NCI-H748 (cell line): ENCODE measurements at regions not wholly inside any gene's neighbourhood (a gene's known extent, or its start where the extent isn't known, plus 50 kb on each side); places are given as distances from the start of the nearest gene placed in this dataset.
A peak's percentile ranks its signal among the peaks of the same experiment; 100 is the strongest.

Experiments
- DNase-seq: peaks from one replicate; lab custom pipeline; 2025; ENCODE audit not compliant: unreplicated experiment; lab: John Stamatoyannopoulos, UW

DNA sequence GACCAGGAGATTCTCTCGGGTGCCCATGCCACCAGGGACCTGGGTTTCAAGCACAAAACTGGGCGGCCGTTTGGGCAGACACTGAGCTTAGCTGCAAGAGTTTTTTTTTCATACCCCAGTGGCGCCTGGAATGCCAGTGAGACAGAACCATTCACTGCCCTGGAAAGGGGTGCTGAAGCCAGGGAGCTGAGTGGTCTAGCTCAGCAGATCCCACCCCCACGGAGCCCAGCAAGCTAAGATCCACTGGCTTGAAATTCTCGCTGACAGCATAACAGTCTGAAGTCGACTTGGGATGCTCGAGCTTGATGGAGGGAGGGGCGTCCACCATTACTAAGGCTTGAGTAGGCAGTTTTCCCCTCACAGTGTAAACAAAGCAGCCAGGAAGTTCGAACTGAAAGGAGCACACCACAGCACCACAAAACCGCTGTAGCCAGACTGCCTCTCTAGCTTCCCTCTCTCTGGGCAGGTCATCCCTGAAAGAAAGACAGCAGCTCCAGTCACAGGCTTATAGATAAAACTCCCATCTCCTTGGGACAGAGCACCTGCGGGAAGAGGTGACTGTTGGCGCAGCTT lies 157.7 kb downstream of the GIPC2 start:
- peak; percentile 44 for DNase-seq

GRCh38 chr1:78210175-78210574 lies 164.4 kb downstream of the GIPC2 start:
- no peak for DNase-seq

- no peak for DNase-seq
Observed at GRCh38 chr1:78211483-78212092, 165.8 kb downstream of the GIPC2 start.

DNA sequence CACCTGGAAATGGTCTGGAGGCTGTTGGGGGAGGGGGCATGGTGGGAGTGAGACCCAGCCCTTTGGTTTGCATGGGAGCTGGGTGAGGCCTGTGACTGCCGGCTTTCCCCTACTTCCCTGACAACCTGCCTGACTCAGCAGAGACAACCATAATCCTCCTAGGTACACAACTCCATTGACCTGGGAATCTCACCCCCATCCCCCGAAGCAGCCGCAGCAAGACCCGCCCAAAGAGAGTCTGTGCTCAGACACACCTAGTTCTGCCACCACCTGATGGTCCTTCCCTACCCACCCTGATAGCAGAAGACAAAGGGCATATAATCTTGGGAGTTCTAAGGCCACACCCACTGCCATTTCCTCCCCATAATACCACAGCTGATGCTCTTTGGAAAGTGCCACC lies 168.6 kb downstream of the GIPC2 start:
- DNase-seq, result no peak

DNA sequence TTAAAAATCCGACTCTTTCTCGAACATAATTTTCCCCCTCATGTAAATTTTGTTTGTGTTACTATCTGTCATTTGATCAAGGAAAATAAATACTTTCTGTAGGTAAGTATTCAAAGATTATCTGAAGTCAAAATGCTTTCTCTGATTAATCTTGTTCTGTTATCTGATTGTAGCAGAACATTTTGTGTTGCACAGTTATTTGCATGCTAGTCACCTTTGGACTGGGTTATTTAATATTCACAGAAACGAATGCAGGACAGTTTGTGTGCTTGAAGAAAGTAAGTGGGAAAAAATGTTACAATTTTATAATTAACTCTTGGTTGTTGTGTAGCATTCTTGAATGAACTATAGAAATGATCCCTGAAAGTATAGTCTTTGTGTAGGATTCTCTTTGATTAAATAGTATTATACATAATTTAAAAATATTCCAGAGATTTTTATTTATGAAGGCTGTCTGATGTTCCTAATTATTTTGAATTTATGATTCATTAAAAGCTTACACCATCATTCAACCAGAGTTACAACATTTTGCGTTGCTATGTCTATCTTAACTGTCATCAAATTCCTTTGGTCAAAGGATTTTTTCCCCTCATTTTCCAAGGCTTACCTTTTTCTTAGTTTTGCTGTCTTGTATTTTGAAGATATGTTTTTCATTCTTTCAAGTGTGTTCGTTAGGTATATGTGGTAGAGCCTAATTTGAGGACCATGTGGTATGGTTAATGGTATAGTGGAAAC lies 176.6 kb downstream of the GIPC2 start:
- no peak for DNase-seq

DNA sequence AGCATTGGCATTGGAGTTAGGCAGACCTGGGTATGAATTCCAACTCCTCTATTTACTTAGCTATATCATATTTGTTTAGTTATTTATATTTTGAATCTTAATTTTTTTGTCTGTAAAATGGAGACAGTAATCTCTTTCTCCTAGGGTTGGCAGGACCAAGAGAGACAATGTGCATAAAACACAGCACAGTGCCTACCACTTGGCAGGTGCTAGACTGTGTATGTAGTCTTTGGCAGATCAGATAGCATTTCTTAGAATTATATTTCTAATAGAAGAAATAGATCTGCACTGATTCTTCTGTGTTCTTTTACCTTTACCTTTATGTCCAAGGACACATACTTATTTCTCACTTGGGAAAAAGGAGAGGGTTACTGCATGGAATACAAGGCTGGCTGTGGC lies 177.2 kb downstream of the GIPC2 start:
- no peak for DNase-seq

DNA sequence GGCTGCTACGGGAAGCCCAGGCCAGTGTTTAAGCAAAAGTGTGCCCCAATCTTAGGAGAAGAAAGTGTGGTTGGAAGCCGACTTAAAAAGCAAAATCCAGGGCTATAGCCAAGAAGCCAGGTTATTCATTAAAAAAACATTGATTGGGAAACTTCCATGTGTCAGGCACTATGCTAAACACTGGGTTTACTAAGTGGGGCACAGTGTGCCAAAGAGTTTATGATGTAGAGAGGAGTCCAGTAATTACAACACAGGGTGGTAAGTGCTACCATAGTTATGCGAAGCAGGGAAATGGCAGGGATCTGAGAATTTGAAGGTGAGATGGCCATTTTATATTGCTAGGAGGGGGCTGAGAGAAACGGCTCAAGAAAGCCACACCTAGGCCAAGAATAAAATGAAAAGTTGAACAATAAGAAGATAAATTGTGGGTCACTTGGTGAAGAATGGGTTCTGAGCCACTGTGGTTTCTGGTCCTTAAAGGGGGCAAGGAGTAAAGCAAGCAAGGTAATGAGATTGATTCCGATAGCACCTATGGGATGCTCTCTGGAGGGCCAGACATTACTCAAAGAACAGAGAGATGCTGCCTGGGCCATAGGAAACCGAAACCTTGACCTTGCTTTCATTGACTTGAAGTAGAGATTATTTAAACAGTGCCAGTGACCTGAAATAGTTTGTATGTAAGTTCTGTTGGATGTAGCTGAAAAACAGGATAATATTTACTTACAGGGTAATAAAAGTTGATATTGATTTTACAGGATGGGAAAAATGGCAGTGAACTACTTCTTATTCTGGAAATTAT lies 177.8 kb downstream of the GIPC2 start:
- no peak for DNase-seq

GRCh38 chr1:78224246-78224785 lies 178.6 kb downstream of the GIPC2 start:
- DNase-seq, result no peak

GRCh38 chr1:78224861-78225552 lies 179.2 kb downstream of the GIPC2 start:
- no peak for DNase-seq

GRCh38 chr1:78226784-78227183 lies 181.0 kb downstream of the GIPC2 start:
- DNase-seq, result no peak

DNA sequence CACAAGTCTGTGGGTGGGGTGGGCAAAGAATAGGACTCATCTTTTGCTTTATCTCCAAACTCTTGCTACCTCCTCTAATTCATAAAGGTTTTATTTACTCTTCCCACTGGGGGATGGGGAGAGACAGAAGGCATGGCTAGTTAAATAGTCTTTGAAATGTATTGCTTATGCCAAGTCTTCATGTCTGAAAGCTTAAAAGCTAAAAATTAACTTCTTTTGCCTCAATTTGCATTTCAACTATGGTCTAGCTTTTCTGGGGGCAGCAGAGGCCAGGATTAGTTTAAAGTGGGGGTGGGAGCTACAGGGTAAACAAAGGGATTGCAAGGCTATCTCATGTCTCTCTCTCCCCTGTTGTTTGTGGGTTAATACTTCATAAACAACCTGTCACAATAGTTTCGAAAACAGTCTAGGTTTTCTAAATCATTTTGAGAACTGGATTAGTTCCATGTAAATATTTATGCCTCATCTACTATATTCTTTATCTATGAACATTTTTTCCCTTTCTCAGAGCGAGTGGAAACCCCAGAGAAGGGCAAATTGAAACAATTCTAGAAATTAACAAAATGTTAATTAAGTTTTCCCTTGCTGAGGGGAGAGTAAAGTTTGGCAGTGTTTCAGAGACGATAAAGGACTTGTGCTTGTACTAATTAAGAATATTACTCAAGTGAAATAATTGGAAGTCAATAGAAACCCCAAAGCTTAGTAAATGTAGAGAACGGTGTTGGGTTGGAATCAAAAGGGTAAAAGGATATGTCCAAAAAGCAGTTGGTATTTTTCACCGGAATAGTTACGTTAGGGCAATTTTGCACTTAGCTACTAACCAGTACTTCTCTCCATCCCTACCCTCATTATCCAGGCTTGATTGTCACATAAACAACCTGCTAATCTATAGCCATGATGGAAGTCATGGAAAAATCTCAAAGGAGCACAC lies 182.2 kb downstream of the GIPC2 start:
- DNase-seq, result no peak

GRCh38 chr1:78229344-78229743 lies 183.6 kb downstream of the GIPC2 start:
- DNase-seq, result no peak

GRCh38 chr1:78231477-78231876 lies 185.7 kb downstream of the GIPC2 start:
- DNase-seq, result no peak

DNA sequence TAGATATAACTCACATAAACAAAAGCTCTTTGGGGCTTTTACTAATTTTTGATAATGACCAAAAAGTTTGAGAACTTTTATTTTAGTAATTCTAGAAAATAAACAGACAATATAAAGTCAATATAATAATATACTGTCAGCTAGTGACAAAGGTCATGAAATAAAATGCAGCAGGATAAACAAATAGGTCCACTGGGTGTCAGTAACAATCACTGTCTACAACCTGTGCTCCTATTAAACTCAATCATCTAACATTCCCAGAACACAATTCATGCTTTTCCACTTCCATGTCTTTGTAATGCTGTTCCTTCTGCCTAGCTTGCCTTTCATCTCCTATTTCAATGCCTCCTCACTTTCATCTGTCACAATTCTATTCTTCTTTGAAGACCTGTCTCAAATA lies 186.1 kb downstream of the GIPC2 start:
- DNase-seq, result no peak

DNA sequence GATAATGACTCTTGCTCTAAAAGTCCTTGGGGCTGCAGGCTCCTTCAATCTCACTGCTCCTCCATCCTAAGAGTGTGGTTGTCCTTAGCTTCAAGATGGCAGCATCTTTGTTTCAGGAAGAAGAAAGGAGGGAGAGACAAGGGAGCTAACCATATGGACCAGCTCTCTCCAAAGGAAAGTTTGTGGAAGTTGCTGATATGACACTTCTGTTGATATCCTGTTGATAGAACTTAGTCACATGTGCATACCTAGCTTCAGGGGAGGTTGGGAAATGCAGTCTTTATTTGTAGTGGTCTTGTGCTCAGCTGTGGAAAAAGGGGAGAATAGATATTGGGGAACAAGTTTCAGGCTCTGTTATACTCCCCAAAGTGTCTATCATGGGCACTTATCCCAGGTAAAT lies 186.9 kb downstream of the GIPC2 start:
- no peak for DNase-seq

DNA sequence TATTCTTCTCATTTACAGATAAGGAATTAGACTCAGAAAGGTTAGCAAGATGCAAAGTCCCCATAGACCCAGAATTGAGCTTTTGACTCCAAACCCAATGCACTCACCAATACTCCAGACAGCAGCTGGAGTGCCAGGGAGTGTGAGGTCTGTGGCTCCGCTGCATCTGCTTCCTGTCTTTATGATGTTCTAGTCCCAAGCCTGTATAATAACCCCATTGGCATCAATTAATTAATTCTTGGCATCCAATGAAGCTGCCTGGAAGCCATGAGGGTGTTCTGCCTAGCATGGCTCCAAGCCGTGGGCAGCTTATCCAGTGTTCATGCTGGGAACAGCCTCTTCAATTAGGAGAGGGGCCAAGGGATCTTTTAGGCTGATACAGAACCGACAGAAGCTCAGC lies 188.7 kb downstream of the GIPC2 start:
- DNase-seq, result no peak

DNA sequence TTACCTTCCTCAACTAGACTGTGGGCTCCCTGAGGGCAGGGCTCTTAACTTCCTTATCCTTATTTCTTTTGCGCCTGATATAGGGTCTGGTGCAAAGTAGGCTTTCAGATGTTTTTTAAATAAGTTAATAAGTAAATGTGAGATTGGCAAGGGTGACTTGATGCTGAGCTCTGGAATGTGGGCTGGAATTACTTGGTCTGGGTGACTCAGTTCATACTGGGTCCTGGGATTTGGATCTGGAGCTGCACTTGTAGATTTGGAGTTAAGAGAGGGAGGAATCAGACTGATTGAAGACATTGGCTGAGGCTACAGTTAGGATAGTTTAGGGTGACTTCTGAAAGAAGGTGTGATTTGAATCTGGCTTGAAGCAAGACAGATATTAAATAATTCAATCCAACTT lies 190.9 kb downstream of the GIPC2 start:
- no peak for DNase-seq

DNA sequence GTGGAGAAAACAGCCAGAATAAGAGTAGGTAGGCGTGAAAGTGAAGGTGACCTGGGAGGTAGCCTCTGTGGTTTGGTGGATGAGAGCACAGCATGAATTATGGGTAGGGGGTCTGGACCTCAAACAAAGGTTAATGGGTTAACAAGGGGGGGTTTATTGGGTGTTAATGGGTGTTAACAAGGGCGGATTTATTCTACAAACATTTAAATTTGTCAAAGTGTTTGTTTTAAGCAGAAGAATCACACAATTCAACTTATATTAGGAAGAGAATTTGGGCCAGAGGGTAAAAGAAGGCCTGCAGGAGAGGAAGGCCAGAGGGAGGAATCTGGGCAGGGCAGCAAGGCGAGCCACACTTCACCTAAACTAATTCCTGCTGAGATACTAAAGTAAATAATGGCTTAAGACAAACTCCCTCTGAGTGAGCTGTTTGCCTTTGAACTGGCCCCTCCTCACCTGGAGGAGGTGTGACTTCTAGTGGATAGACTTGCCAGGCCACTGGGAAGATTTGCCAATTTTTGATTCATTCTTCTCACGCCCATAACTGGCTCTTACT lies 191.7 kb downstream of the GIPC2 start:
- no peak for DNase-seq

- DNase-seq, result no peak
Observed at GRCh38 chr1:78240191-78240590, 194.4 kb downstream of the GIPC2 start.

DNA sequence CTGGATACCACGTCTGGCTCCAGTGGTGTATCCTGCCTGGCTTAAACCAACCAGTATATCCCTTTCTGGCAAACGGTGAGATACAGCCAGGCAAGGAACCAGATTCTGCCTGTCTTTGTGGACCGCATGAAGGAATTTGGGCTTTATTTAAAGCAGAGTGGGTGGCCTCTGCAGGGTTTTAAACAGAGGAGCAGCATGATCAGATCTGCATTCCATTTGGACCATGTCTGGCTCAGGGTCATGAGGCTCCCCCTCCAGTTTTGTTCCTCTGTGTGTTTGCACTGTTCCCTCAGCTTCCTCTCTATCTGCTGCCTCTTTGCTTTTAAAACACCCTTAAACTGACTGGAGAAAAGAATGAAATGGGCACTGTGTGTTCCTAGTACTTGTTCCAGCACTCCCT lies 195.0 kb downstream of the GIPC2 start:
- DNase-seq, result no peak
